Panc1 (cell line): ENCODE measurements at regions not wholly inside any gene's neighbourhood (a gene's known extent, or its start where the extent isn't known, plus 50 kb on each side); places are given as distances from the start of the nearest gene placed in this dataset.

Experiments
- CTCF ChIP-seq: fragments of 450-650 bp; IDR thresholded peaks from 2 replicates; pipeline ENCODE4 v1.5.1; 2017; ENCODE audit warnings: mild to moderate bottlenecking
- POLR2AphosphoS5 ChIP-seq: IDR thresholded peaks from 2 replicates; pipeline ENCODE4 v1.6.1; 2012; ENCODE audit warnings: mild to moderate bottlenecking, low read depth, low read length, moderate library complexity

DNA sequence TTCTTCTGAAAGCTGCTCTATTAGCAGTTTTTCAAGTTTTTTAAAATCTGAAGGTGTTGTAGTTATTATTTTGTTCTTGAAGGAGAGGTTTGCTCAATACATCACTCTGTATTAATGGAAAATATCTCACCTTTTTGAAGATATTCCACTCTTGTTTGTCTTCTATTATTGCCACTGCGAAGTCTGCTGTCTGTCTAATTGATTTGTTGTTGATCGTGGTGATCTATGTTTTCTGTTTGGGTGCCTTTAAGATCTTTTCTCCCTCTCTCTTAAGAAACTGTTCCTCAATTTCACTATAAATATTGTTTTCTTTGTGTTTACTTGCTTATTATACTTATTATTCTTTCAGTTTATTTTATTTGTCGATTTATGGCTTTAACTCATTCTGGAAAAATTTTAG, 64.9 kb upstream of the FZD8 start:
- TF ChIP-seq POLR2AphosphoS5: no peak
- no peak for TF ChIP-seq CTCF
